KMS-11 (cell line): ENCODE measurements at regions not wholly inside any gene's neighbourhood (a gene's known extent, or its start where the extent isn't known, plus 50 kb on each side); places are given as distances from the start of the nearest gene placed in this dataset.

Experiments used
- H2AFZ ChIP-seq: fragments of 200-600 bp; sonication (generic); 2 replicates; pipeline ENCODE4 v1.6.1; 2016; ENCODE audit warnings: antibody characterized with exemption, mixed run types, low read depth
- H3K27ac ChIP-seq: fragments of 200-600 bp; sonication (generic); 2 replicates; pipeline ENCODE4 v1.6.1; 2016; ENCODE audit warnings: mild to moderate bottlenecking, mixed run types
- H3K27me3 ChIP-seq: fragments of 200-600 bp; sonication (generic); 2 replicates; pipeline ENCODE4 v1.6.1; 2017; ENCODE audit warnings: mild to moderate bottlenecking, low read depth, mixed run types, moderate library complexity; ENCODE audit not compliant: insufficient read depth
- H3K36me3 ChIP-seq: fragments of 200-600 bp; sonication (generic); 2 replicates; pipeline ENCODE4 v1.6.1; 2017; ENCODE audit warnings: mild to moderate bottlenecking, mixed run types; ENCODE audit not compliant: insufficient read depth
- H3K4me1 ChIP-seq: fragments of 200-600 bp; sonication (generic); 2 replicates; pipeline ENCODE4 v1.6.1; 2016; ENCODE audit warnings: mild to moderate bottlenecking, low read depth, mixed run types; ENCODE audit not compliant: poor library complexity, severe bottlenecking
- H3K4me2 ChIP-seq: fragments of 200-600 bp; sonication (generic); 2 replicates; pipeline ENCODE4 v1.7.0; 2016; ENCODE audit warnings: mild to moderate bottlenecking, mixed run types
- H3K4me3 ChIP-seq: fragments of 200-600 bp; sonication (generic); IDR thresholded peaks from 2 replicates; pipeline ENCODE4 v1.6.1; 2017; ENCODE audit warnings: low read depth, low read length, mixed read lengths; ENCODE audit not compliant: insufficient read depth
- H3K79me2 ChIP-seq: fragments of 200-600 bp; sonication (generic); 2 replicates; pipeline ENCODE4 v1.6.1; 2016; ENCODE audit warnings: low read depth, mixed run types; ENCODE audit not compliant: insufficient read depth
- H3K9ac ChIP-seq: fragments of 200-600 bp; sonication (generic); 2 replicates; pipeline ENCODE4 v1.6.1; 2016; ENCODE audit warnings: mild to moderate bottlenecking, mixed run types
- H4K20me1 ChIP-seq: fragments of 200-600 bp; sonication (generic); 2 replicates; pipeline ENCODE4 v1.6.1; 2016; ENCODE audit warnings: mild to moderate bottlenecking, mixed run types; ENCODE audit not compliant: insufficient read depth
- CTCF ChIP-seq: fragments of 200-600 bp; sonication (generic); conservative IDR thresholded peaks from 2 replicates; pipeline ENCODE4 v1.6.1; 2017; ENCODE audit warnings: low read depth, mild to moderate bottlenecking, antibody characterized with exemption, low read length, moderate library complexity, mixed read lengths

DNA sequence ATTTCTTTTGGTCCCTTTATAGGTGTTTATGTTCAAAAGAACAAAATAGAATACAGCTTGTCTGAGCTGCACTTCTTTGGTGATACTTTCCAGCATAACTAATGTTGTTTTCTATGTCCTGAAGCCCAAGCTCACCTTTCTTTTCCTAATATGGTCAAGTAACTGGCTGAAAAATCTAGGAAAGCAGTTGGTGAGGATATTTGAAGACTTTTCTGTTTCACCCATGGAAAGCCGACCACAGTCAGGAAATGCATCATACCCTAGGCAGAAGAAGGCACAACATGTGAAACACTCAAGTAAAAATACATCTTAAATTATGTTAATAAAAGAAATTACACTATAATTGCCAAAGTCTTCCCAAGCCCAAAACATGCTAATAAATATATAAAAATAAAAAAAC, 337.0 kb downstream of the PDGFC start:
- Histone ChIP-seq H3K79me2 (no peaks in the 10 kb centered on the region), H3K4me3 (no peak overlapping the region), H4K20me1 (no peaks in the 10 kb centered on the region), H3K9ac (no peak overlapping the region), H3K27me3 (no peaks in the 10 kb centered on the region), H3K4me2 (no peak overlapping the region), H3K27ac (no peak overlapping the region), H3K4me1 (no peaks in the 10 kb centered on the region), H3K36me3 (no peaks in the 10 kb centered on the region), H2AFZ (no peak overlapping the region)
- TF ChIP-seq CTCF = no peak

DNA sequence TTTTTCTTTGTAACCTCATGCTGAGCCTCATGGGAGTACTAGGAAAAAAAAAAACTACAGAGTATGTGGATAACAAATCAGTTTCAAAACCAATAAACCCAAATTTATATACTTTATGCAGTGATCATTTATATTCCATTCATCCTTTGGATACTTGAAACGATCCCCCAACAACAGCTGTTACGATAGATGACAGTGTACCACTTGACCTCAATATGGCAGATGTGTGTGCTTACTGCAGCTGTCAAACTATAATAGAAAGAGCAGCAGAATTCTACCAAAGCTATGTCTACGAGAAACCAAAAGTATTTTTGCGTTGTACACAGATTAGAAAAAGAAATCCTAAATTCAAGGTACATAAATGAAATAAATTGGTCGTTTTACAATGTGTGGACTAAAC, 337.8 kb downstream of the PDGFC start:
- no peak overlapping the region for H3K4me3 ChIP-seq

GRCh38 chr4:156628858-156629257, 342.7 kb downstream of the PDGFC start:
- no peak overlapping the region for H3K9ac ChIP-seq

More for the DNA sequence above, 337.8 kb downstream of the PDGFC start:
- Histone ChIP-seq H3K4me2 (no peak overlapping the region), H3K27ac (no peak overlapping the region), H2AFZ (no peak overlapping the region), H3K36me3 (no peaks in the 10 kb centered on the region), H3K9ac (no peak overlapping the region), H4K20me1 (no peaks in the 10 kb centered on the region), H3K4me1 (no peaks in the 10 kb centered on the region), H3K27me3 (no peaks in the 10 kb centered on the region), H3K79me2 (no peaks in the 10 kb centered on the region)
- TF ChIP-seq CTCF = no peak

GRCh38 chr4:156623376-156623775, 348.2 kb downstream of the PDGFC start:
- H4K20me1 ChIP-seq = no peaks in the 10 kb centered on the region
- TF ChIP-seq CTCF = no peak
- H3K27ac ChIP-seq = no peak overlapping the region

More at GRCh38 chr4:156628858-156629257, 342.7 kb downstream of the PDGFC start:
- H3K4me3 ChIP-seq = no peak overlapping the region
- no peak overlapping the region for H3K4me2 ChIP-seq
- H3K27me3 ChIP-seq = no peaks in the 10 kb centered on the region
- no peaks in the 10 kb centered on the region for H3K4me1 ChIP-seq
- no peaks in the 10 kb centered on the region for H3K79me2 ChIP-seq
- no peak overlapping the region for H3K27ac ChIP-seq
- TF ChIP-seq CTCF = no peak
- H2AFZ ChIP-seq = no peak overlapping the region
- no peaks in the 10 kb centered on the region for H4K20me1 ChIP-seq
- H3K36me3 ChIP-seq = no peaks in the 10 kb centered on the region

More at GRCh38 chr4:156623376-156623775, 348.2 kb downstream of the PDGFC start:
- Histone ChIP-seq H3K79me2 (no peaks in the 10 kb centered on the region), H3K9ac (no peak overlapping the region), H3K36me3 (no peaks in the 10 kb centered on the region), H3K4me2 (no peak overlapping the region), H3K4me3 (no peak overlapping the region), H3K4me1 (no peaks in the 10 kb centered on the region), H3K27me3 (no peaks in the 10 kb centered on the region), H2AFZ (no peak overlapping the region)
